Astrocyte of the spinal cord (primary cell): ENCODE measurements at regions not wholly inside any gene's neighbourhood (a gene's known extent, or its start where the extent isn't known, plus 50 kb on each side); places are given as distances from the start of the nearest gene placed in this dataset.

ENCODE experiments used
- DNase-seq: peaks from one replicate; pipeline ENCODE4 v3.0.0; 2011; ENCODE audit warnings: low read depth, low spot score
- H3K4me3 ChIP-seq: 2 replicates; pipeline ENCODE4 v1.5.1; 2011; ENCODE audit warnings: low read depth, mild to moderate bottlenecking, low read length, moderate library complexity
- in situ Hi-C: cut with HindIII; loops from 2 replicates; pipeline ENCODE4 v1.10.0; 2017; ENCODE audit warnings: low sequenced_read_pairs
- TF ChIP-seq, protein P1 (sequence below): IDR thresholded peaks from 2 replicates; pipeline ENCODE4 v1.5.1; 2012; ENCODE audit warnings: low read depth, mild to moderate bottlenecking, low read length, inconsistent platforms

DNA sequence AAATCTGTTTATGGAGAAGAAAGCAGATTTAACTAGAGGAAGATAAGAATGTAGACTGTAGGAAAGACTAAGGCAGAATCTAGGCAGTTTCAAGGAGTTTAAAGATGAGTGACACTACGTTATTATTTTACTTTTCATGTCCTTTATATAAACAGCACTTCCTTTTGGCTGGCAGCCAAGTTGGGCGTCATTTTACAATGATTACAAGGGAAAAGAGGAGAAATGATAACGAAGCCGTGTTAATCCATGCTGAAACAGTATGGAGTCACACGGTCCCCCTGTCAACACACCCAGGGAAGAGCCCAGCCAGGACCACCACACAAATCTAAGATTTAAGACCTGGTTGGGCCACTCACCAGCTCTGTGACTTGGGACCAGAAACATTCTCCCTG, 83.7 kb upstream of the NEO1 start:
- no peak overlapping the region for H3K4me3 ChIP-seq
- TF ChIP-seq, protein P1, sequence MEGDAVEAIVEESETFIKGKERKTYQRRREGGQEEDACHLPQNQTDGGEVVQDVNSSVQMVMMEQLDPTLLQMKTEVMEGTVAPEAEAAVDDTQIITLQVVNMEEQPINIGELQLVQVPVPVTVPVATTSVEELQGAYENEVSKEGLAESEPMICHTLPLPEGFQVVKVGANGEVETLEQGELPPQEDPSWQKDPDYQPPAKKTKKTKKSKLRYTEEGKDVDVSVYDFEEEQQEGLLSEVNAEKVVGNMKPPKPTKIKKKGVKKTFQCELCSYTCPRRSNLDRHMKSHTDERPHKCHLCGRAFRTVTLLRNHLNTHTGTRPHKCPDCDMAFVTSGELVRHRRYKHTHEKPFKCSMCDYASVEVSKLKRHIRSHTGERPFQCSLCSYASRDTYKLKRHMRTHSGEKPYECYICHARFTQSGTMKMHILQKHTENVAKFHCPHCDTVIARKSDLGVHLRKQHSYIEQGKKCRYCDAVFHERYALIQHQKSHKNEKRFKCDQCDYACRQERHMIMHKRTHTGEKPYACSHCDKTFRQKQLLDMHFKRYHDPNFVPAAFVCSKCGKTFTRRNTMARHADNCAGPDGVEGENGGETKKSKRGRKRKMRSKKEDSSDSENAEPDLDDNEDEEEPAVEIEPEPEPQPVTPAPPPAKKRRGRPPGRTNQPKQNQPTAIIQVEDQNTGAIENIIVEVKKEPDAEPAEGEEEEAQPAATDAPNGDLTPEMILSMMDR, result no peak
- DNase-seq, result no peak
- in situ Hi-C loops, result no loop called here

DNA sequence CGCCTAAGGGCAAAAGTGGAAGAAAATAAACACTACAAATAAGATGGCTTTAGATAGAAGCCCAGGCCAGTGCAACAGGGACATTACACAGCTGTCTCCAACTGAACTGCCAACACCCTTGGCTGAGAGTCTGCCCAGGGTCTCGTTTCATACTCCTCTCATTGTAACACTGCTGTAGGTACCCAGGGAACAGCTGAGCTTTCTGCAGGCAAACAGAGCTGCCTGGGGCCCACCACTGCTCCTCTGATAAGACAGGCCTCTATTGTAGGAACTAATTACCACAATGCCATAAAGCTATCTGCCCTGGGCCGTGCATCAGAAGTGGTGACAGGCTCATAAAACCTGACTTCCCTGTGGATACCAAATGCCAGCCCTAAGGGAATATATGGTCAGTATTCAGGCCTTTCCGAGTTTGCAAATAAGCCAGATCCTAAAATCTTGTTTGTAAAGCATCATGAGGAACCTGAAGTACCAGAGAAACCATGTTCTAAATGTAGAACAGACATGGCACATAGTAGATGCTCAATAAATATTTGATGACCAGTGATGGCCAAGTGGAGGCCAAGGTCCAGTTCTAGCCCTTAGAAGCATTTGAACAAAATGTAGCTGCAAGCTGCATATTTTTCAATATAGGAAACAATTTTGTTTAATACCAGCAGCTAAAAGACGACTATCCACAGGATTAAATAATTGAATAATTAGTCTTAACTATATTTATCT, 84.3 kb upstream of the NEO1 start:
- in situ Hi-C loops, result no loop called here
- no peak overlapping the region for H3K4me3 ChIP-seq
- TF ChIP-seq, protein P1, result no peak
- DNase-seq, result no peak

DNA sequence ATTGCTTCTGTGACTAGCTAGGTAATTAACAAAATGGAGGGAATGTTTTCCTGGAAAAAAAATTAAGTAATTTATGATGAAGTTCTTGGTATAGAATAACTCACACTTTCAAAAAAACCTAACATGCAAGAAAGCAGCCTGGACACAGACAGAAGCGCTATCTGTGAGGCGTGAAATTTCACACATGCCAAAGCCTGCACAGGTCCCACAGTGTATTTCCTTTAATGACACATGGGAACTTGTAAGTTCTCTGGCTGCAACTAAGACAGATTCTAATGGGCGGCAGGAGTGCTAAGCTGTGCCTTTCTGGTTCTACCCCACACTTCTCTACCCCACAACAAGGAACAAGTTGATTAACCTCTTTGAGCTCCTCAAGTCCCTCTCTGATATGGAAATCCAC, 84.9 kb upstream of the NEO1 start:
- TF ChIP-seq, protein P1, result no peak
- no peak for DNase-seq
- H3K4me3 ChIP-seq, result no peak overlapping the region
- in situ Hi-C loops, result no loop called here

DNA sequence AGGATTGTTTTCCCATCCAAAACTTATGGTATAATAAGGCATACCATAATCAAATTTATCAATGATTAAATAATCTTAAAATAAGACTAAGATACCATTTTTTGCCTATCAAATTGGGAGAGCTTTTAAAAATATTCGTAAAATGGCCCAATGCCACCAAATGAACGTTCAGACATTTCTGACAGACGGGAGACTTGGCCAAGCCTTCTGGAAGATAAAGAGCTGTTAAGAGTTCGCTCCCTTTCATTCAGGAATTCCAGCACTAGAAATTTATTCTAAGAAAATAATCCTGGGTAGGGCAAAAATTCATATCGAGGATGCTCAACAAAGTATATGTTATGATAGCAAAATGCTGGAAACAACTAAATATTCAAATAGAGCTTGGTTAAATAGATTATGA, 85.6 kb upstream of the NEO1 start:
- no peak overlapping the region for H3K4me3 ChIP-seq
- in situ Hi-C loops, result no loop called here
- TF ChIP-seq, protein P1, result no peak
- no peak for DNase-seq

DNA sequence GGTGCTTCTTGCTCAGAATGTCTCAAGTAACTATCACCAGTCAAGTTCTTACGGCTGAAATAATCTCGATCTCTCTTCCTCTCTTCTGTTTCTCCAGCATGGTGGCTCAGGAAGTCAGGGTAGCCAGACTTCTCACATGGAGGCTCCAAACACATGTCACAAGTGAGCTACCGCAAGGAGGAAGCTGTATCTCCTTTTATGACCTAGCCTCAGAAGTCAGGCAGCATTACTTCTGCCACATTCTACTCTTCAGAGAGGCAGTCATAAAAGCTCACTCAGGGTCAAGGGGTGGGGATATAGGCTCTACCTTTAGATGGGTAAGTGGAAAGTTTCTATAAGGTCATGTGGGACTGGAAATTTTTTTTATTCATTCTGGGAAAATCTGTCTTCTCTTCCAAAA, 86.6 kb upstream of the NEO1 start:
- TF ChIP-seq, protein P1, result no peak
- in situ Hi-C loops, result no loop called here
- H3K4me3 ChIP-seq, result no peak overlapping the region
- no peak for DNase-seq

DNA sequence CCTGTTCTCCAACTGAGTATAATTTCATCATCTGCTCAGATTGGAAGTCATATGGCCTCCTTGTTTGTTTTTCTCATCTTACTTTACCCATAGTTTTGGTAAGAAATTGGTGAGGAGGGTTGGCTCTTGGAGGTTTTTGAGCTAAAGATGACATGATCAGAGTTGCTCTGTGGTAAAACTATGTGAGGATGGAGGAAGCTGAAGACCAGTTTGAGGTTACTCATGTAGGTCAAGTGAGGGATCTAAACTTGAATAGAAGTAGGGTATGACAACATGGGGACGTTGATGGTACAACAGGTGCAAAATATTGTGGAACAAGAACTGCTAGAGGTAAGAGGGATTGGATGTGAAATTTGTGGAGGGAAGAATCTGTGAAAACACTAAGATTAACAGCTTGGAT, 87.7 kb upstream of the NEO1 start:
- TF ChIP-seq, protein P1, result no peak
- no peak for DNase-seq
- in situ Hi-C loops, result no loop called here
- no peak overlapping the region for H3K4me3 ChIP-seq
